K562 (cell line): ENCODE measurements at regions not wholly inside any gene's neighbourhood (a gene's known extent, or its start where the extent isn't known, plus 50 kb on each side); places are given as distances from the start of the nearest gene placed in this dataset.

Experiments used
- CHD2 ChIP-seq: IDR thresholded peaks from 2 replicates; pipeline ENCODE4 v1.6.1; 2011; ENCODE audit warnings: low read depth, low read length
- FOXK2 ChIP-seq, 2 experiments: fragments of 450-650 bp; IDR thresholded peaks in 1 of 2; conservative IDR thresholded peaks in 1 of 2; 2 replicates each; pipeline ENCODE4 v1.6.1; 2016; ENCODE audit warnings: low read depth in 2 of 2, mild to moderate bottlenecking in 1 of 2
- NFE2 ChIP-seq: IDR thresholded peaks from 2 replicates; pipeline ENCODE4 v1.6.1; 2014; ENCODE audit warnings: antibody characterized with exemption, low read depth
- POLR2AphosphoS5 ChIP-seq: IDR thresholded peaks from 2 replicates; pipeline ENCODE4 v1.6.1; 2011; ENCODE audit warnings: mild to moderate bottlenecking, low read depth, low read length, moderate library complexity; ENCODE audit not compliant: control insufficient read depth, insufficient read depth
- RBM17 ChIP-seq: fragments of 200-400 bp; formaldehyde crosslinking; IDR thresholded peaks from 2 replicates; pipeline ENCODE4 v1.6.1; 2017; ENCODE audit warnings: low read depth, mild to moderate bottlenecking, low read length, borderline replicate concordance
- SRSF1 ChIP-seq: fragments of 200-400 bp; formaldehyde crosslinking; IDR thresholded peaks from 2 replicates; pipeline ENCODE4 v1.6.1; 2017; ENCODE audit warnings: mild to moderate bottlenecking, low read depth, low read length, moderate library complexity
- TOE1 ChIP-seq, 2 experiments: fragments of 450-650 bp in 1 of 2; sonication (generic) in 1 of 2; formaldehyde crosslinking in 1 of 2; IDR thresholded peaks; 2 replicates each; pipeline versions ENCODE4 v1.7.1 to v1.8.0; 2016 to 2022; ENCODE audit warnings: borderline replicate concordance in 2 of 2, mild to moderate bottlenecking in 2 of 2, antibody characterized with exemption in 1 of 2, inconsistent platforms in 1 of 2, low read depth in 1 of 2, missing genetic modification reagents in 1 of 2, moderate library complexity in 1 of 2
- ZNF175 ChIP-seq: fragments of 200-800 bp; sonication (Bioruptor generic); IDR thresholded peaks from 2 replicates; pipeline ENCODE4 v1.6.1; 2016; ENCODE audit warnings: low read depth, mild to moderate bottlenecking, missing genetic modification characterization, missing compliant biosample characterization
- ZNF384 ChIP-seq: IDR thresholded peaks from 2 replicates; pipeline ENCODE4 v1.6.1; 2012; ENCODE audit warnings: low read depth, low read length, improper control_type of control experiment
- TF ChIP-seq, protein P1 (sequence below): fragments of 250-450 bp; sonication (Bioruptor Pico); IDR thresholded peaks from 2 replicates; pipeline ENCODE4 v1.5.0; 2020; ENCODE audit warnings: mild to moderate bottlenecking
- TF ChIP-seq, protein P2 (sequence below), 3 experiments: IDR thresholded peaks in 2 of 3; conservative IDR thresholded peaks in 1 of 3; 2 replicates each; pipeline ENCODE4 v1.5.1; 2011 to 2012; ENCODE audit warnings: low read length in 3 of 3, mild to moderate bottlenecking in 3 of 3, control low read depth in 2 of 3, improper control_type of control experiment in 1 of 3, inconsistent platforms in 1 of 3, low read depth in 1 of 3, mixed read lengths in 1 of 3, moderate library complexity in 1 of 3; ENCODE audit not compliant: insufficient read depth in 2 of 3
- TF ChIP-seq, protein P3 (sequence below): fragments of 450-650 bp; conservative IDR thresholded peaks from 2 replicates; pipeline ENCODE4 v1.6.1; 2016; ENCODE audit warnings: missing genetic modification characterization, low read depth, mild to moderate bottlenecking, missing compliant biosample characterization, moderate library complexity

DNA sequence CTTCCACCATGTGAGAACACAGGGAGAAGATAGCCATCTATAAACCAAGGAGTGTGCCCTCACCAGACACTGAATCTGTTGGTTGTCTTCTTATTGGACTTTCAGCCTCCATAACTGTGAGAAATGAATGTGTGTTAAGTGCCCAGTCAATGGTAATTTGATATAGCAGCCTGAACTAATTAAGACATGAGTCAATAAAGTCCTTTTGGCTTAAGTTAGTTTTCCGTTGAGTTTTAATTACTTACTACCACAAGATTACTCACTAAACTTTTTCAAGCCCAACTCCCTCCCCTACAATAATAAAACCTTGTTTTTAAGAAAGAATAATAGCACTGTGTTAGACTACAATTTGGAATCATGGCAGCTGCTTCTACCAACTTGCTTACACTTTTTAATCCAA, 324.2 kb downstream of the PCDH19 start:
- TF ChIP-seq RBM17 (no peak), ZNF175 (CRISPR knock-in tag) (no peak), SRSF1 (no peak), ZNF384 (no peak), CHD2 (no peak), NFE2 (no peak), POLR2AphosphoS5 (no peak), FOXK2 (conservative IDR thresholded peaks at IDR 0.05 in 1 of 2, IDR thresholded peaks at IDR 0.05 in 1 of 2; ENCODE audit: low read depth in 2 of 2) (no peak), TOE1 (IDR thresholded peaks at IDR 0.05; ENCODE audit: borderline replicate concordance) (no peak), TOE1 (CRISPR knock-in tag; IDR thresholded peaks at IDR 0.05; ENCODE audit: borderline replicate concordance, low read depth) (no peak)
- TF ChIP-seq, protein P1, sequence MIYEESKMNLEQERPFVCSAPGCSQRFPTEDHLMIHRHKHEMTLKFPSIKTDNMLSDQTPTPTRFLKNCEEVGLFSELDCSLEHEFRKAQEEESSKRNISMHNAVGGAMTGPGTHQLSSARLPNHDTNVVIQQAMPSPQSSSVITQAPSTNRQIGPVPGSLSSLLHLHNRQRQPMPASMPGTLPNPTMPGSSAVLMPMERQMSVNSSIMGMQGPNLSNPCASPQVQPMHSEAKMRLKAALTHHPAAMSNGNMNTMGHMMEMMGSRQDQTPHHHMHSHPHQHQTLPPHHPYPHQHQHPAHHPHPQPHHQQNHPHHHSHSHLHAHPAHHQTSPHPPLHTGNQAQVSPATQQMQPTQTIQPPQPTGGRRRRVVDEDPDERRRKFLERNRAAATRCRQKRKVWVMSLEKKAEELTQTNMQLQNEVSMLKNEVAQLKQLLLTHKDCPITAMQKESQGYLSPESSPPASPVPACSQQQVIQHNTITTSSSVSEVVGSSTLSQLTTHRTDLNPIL (CRISPR knock-in tag), result no peak
- TF ChIP-seq, protein P2, sequence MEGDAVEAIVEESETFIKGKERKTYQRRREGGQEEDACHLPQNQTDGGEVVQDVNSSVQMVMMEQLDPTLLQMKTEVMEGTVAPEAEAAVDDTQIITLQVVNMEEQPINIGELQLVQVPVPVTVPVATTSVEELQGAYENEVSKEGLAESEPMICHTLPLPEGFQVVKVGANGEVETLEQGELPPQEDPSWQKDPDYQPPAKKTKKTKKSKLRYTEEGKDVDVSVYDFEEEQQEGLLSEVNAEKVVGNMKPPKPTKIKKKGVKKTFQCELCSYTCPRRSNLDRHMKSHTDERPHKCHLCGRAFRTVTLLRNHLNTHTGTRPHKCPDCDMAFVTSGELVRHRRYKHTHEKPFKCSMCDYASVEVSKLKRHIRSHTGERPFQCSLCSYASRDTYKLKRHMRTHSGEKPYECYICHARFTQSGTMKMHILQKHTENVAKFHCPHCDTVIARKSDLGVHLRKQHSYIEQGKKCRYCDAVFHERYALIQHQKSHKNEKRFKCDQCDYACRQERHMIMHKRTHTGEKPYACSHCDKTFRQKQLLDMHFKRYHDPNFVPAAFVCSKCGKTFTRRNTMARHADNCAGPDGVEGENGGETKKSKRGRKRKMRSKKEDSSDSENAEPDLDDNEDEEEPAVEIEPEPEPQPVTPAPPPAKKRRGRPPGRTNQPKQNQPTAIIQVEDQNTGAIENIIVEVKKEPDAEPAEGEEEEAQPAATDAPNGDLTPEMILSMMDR (IDR thresholded peaks at IDR 0.05 in 2 of 3, conservative IDR thresholded peaks at IDR 0.05 in 1 of 3; ENCODE audit: insufficient read depth in 2 of 3, low read depth in 1 of 3, low read length in 3 of 3), result no peak
- TF ChIP-seq, protein P3, sequence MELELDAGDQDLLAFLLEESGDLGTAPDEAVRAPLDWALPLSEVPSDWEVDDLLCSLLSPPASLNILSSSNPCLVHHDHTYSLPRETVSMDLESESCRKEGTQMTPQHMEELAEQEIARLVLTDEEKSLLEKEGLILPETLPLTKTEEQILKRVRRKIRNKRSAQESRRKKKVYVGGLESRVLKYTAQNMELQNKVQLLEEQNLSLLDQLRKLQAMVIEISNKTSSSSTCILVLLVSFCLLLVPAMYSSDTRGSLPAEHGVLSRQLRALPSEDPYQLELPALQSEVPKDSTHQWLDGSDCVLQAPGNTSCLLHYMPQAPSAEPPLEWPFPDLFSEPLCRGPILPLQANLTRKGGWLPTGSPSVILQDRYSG (tag), result no peak
